Embryonic facial prominence (tissue), 1 donor: ENCODE measurements at regions not wholly inside any gene's neighbourhood (a gene's known extent, or its start where the extent isn't known, plus 50 kb on each side); places are given as distances from the start of the nearest gene placed in this dataset.
"Not testable (repeated sequence)": the region's sequence is repeated elsewhere in the genome, so short reads cannot be mapped to it uniquely, and the experiment has no call there.

ENCODE experiments used
- DNase-seq: peaks from one replicate; pipeline ENCODE4 v3.0.0-alpha.2; 2016; ENCODE audit errors: extremely low spot score

GRCh38 chr14:54010981-54011380, 54.4 kb upstream of the BMP4 start:
- DNase-seq: no peak

DNA sequence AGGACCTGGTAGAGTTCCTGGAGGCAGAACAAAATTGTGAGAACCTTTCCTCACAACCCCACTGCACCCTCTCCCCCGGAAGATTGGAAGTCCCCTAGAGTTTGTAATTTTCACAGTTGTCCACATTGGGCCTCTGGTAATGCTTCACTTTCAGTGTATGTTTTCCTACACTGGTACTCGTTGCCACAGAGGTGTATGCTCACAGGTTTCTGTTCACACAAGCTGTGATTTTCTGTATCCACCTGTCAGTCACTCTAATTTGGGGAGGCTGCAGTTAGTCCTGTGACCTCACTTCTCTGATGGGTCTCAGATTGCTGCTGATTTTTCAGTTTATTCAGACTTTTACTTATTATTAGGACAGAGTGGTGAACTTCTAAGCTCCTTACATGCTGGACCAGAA, 66.4 kb upstream of the BMP4 start:
- DNase-seq: no peak

DNA sequence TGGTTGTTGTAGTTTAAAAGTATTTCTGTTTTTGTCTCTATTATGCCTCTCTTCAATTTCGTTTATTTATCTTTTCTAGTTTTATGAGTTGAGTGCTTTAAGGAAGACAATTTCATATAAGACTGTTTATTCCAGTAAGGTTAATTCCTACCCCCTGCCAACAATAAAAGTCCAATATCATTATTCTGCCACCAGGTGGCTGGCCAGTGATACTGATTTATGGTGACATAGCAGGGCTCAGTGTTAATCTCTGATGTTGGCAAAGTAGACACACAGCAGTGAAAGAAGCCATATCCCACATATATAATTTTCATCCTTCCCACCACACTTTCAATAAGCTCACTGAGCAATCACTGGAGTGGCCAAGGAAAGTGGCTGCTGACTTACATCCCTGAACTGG, 69.0 kb upstream of the BMP4 start:
- no peak for DNase-seq

- DNase-seq: no peak
Measured at GRCh38 chr14:54026671-54027070, 70.0 kb upstream of the BMP4 start.

DNA sequence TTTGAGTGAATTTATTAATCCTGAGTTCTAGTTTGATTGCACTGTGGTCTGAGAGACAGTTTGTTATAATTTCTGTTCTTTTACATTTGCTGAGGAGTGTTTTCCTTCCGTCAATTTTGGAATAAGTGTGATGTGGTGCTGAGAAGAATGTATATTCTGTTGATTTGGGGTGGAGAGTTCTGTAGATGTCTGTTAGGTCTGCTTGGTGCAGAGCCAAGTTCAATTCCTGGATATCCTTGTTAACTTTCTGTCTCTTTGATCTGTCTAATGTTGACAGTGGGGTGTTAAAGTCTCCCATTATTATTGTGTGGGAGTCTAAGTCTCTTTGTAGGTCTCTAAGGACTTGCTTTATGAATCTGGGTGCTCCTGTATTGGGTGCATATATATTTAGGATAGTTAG, 74.4 kb upstream of the BMP4 start:
- not testable (repeated sequence) for DNase-seq

DNA sequence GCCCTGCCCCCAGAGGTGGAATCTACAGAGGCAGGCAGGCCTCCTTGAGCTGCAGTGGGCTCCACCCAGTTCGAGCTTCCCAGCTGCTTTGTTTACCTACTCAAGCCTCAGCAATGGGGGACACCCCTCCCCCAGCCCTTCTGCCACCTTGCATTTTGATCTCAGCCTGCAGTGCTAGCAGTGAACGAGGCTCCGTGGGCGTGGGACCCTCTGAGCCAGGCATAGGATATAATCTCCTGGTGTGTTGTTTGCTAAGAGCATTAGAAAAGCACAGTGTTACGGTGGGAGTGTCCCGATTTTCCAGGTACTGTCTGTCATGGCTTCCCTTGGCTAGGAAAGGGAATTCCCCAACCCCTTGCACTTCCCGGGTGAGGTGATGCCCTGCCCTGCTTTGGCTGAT, 76.7 kb upstream of the BMP4 start:
- not testable (repeated sequence) for DNase-seq

GRCh38 chr14:54038724-54039123, 82.1 kb upstream of the BMP4 start:
- no peak for DNase-seq

GRCh38 chr14:54039311-54039710, 82.7 kb upstream of the BMP4 start:
- no peak for DNase-seq

DNA sequence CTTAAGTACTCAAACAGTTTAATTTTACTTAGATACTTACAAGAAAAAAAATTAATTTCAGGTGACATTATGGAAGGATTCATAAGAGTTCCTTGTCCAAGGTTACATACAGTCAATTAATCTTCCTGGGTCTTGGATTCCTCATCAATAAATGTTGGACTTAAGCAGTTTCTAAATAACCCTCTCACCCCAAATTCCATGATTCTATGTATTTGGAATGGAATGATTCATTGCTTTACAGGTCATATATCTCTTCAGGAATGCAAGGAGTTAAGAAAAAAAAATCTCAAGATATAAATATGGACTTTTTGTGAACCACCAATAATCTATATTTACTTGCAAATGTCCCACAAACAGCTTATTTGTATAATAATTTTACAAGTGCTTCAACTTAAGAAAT, 84.2 kb upstream of the BMP4 start:
- no peak for DNase-seq

- DNase-seq: no peak
Measured at GRCh38 chr14:54046250-54046649, 89.6 kb upstream of the BMP4 start.

DNA sequence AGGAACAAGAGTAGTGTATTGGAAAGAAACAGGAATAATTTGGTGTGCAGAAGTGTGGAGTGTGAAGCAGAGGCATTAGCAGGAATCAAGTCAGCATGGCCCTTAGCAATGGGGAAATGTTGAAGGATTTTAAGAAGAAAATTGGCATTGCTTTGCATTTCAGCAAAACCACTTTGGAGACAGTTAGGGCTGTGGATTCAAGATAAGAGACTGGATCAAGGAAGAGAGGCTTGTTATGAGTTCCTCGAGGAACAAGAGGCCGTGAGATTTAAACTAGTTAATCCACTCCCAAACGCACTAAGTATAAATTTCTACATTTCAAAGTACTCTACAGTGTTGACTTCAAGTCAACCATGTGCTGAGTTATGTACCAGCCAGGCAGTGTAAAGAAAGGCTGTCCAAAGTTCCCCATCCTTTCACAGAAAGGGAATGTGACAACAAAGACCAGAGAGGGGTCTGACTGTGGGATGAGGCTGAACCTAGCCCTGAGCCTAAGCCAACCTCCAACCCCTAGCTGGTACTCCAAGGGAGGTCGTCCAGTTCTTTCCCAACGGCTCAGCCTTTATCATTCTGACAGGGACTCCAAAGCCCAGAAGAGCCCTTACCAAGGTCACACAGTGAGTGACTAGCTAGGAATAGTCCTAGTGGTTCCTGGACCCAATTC, 91.2 kb upstream of the BMP4 start:
- DNase-seq: no peak

DNA sequence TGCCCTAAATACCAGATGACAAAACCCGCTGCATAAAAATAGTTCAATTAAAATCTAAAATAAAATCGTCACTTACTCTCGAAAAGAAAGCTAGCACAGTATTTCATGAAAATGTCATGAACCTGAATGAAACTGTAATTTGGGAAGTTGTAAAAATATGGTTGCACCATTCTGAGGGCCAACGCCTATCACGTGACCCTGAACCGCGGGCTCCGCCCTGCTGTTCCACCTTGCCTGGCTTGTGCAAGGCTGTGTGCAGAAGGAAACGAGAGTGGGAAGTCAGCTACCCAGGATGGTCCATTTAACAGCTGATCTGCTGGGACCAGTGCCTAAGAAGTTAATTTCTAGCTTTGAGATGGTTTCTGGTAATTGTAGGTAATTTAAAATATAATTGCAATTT, 91.7 kb upstream of the BMP4 start:
- no peak for DNase-seq

DNA sequence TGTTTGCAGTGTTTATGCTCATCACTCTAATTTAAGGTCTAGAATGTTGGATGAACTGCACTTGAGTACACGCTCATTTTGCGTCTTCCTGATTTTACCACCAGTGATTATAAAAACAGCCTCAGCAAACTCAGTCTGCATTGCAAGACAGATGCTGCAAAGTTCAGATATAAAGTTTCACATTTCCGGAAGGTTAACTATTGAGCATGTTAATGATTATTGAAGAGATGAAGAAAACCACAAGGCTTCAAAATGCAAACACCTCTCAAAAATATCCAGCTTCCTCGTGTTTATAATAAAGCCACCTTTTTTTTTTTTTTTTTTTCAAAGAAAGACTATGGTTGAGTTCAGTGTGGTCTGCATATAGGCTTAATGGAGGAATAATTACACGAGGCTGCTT, 92.1 kb upstream of the BMP4 start:
- DNase-seq: no peak

GRCh38 chr14:54050759-54051158, 94.1 kb upstream of the BMP4 start:
- no peak for DNase-seq

- no peak for DNase-seq
Measured at GRCh38 chr14:54052696-54053385, 96.2 kb upstream of the BMP4 start.

DNA sequence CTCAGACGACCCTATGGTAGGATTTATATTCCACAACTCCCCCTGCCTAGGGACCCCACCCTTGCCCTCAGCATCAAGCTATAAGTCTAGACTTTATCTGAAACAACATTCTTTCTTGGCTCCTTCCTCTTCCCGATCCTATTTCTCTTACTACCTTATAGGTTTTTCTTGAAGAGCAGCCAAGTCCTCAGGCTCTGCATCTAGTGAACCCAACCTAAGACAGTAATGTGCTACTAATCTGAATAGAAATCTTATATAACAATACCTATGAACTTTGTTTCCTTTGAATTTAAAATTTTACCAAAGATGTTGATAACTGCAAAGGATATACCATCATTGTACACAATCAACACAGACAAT, 96.7 kb upstream of the BMP4 start:
- no peak for DNase-seq

DNA sequence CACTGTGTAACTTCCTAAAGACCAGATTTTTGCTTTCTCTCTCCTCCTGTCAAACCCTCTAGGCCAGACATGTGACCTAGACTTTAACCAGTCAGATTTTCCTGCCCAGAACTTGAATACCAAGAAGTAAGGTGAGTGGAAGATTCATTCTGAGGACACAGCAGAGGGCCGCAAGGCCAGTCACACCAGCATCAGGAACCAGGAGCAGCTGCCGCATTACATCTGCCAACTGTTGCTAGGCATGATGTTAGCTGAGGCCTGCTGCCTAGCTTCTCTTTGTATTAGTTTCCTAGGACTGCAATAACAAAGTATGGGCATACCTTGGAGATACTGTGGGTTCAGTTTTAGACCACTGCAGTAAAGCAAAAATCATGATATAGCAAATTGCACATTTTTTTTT, 101.9 kb upstream of the BMP4 start:
- DNase-seq: no peak

- DNase-seq: no peak
Measured at GRCh38 chr14:54083549-54084239, 127.1 kb upstream of the BMP4 start.

- no peak for DNase-seq
Measured at GRCh38 chr14:54085232-54085761, 128.7 kb upstream of the BMP4 start.

DNA sequence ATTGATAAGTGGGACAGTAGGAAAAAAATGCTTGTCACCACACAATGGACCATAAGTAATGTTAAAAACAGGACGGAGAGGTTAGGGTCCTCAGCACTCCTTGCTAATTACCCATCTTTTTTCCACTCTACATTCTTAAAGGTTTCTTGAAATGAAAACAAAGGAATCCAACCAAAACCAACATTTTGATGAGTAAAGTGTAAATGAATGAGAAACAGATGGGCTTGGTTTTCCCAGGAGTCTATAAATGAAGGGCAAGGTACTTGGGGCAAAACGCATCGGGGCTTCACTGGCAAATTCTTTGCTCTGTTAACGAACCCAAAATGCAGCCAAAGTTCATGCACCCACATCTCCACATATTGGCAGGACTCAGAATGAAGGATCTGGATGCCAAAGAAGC, 129.2 kb upstream of the BMP4 start:
- DNase-seq: no peak

GRCh38 chr14:54086767-54087166, 130.1 kb upstream of the BMP4 start:
- no peak for DNase-seq

GRCh38 chr14:54087376-54087775, 130.8 kb upstream of the BMP4 start:
- DNase-seq: no peak

DNA sequence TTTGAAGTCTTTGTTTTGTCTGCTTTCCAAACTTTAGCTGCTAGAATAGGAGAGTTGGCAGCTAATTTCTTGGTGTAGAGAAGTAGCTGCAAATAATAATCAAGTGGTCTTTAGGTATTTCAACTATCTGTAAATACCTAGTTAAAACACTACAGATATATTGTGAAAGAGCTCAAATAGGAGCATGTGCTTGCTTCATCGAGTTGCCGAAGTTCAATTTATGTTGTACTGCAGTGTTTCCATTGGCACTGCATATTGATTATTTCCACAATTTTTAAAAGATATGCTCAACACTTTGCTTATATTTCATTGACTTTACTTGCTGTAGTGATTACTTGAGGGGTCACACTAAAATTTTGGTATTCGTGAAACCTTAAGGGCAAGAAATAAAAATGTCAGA, 131.6 kb upstream of the BMP4 start:
- DNase-seq: no peak
